OCI-LY1 (cell line): ENCODE measurements at regions not wholly inside any gene's neighbourhood (a gene's known extent, or its start where the extent isn't known, plus 50 kb on each side); places are given as distances from the start of the nearest gene placed in this dataset.

Source experiments
- H2AFZ ChIP-seq: fragments of 200-600 bp; sonication (generic), shearing (Covaris generic); 2 replicates; pipeline ENCODE4 v1.6.0; 2014; ENCODE audit warnings: antibody characterized with exemption, mild to moderate bottlenecking, low read length
- H3F3A ChIP-seq: fragments of 200-600 bp; sonication (generic), shearing (Covaris generic); 2 replicates; pipeline ENCODE4 v1.6.0; 2014; ENCODE audit warnings: mild to moderate bottlenecking, antibody characterized with exemption, low read length, moderate library complexity; ENCODE audit not compliant: insufficient read depth
- H3K27ac ChIP-seq: fragments of 200-600 bp; sonication (generic); 2 replicates; pipeline ENCODE4 v1.5.1; 2014; ENCODE audit warnings: low read length, mixed run types, mild to moderate bottlenecking, low read depth; ENCODE audit not compliant: poor library complexity, severe bottlenecking
- H3K27me3 ChIP-seq: fragments of 200-600 bp; sonication (generic); 2 replicates; pipeline ENCODE4 v1.6.0; 2014; ENCODE audit warnings: antibody characterized with exemption, mild to moderate bottlenecking, low read length, moderate library complexity; ENCODE audit not compliant: insufficient read depth
- H3K36me3 ChIP-seq: fragments of 200-600 bp; sonication (generic); 2 replicates; pipeline ENCODE4 v1.6.1; 2014; ENCODE audit warnings: mild to moderate bottlenecking, antibody characterized with exemption, low read length, moderate library complexity, mixed read lengths; ENCODE audit not compliant: insufficient read depth
- H3K4me1 ChIP-seq: fragments of 200-600 bp; sonication (generic); 2 replicates; pipeline ENCODE4 v1.5.1; 2014; ENCODE audit warnings: mild to moderate bottlenecking, low read length, moderate library complexity; ENCODE audit not compliant: insufficient read depth, severe bottlenecking
- H3K4me2 ChIP-seq: fragments of 200-600 bp; sonication (generic), shearing (Covaris generic); 2 replicates; pipeline ENCODE4 v1.6.1; 2014; ENCODE audit warnings: low read length
- H3K4me3 ChIP-seq: fragments of 200-600 bp; sonication (generic); 2 replicates; pipeline ENCODE4 v1.5.1; 2014; ENCODE audit warnings: low read length, low read depth, mild to moderate bottlenecking, mixed read lengths; ENCODE audit not compliant: poor library complexity, severe bottlenecking
- H3K79me2 ChIP-seq: fragments of 200-600 bp; shearing (Covaris generic); 2 replicates; pipeline ENCODE4 v1.6.1; 2016; ENCODE audit warnings: mixed run types, low read length, mixed read lengths; ENCODE audit not compliant: insufficient read depth
- H3K9ac ChIP-seq: fragments of 200-600 bp; sonication (generic), shearing (Covaris generic); 2 replicates; pipeline ENCODE4 v1.6.1; 2014; ENCODE audit warnings: mild to moderate bottlenecking, low read length, mixed read lengths
- H3K9me2 ChIP-seq: fragments of 200-600 bp; sonication (generic), shearing (Covaris generic); 2 replicates; pipeline ENCODE4 v1.6.1; 2014; ENCODE audit warnings: low read depth, mild to moderate bottlenecking, low read length, mixed read lengths
- H3K9me3 ChIP-seq: fragments of 200-600 bp; shearing (Covaris generic); 2 replicates; pipeline ENCODE4 v1.6.1; 2014; ENCODE audit warnings: low read length, mixed read lengths
- H4K20me1 ChIP-seq: fragments of 200-600 bp; sonication (generic), shearing (Covaris generic); 2 replicates; pipeline ENCODE4 v1.6.0; 2016; ENCODE audit warnings: mild to moderate bottlenecking, low read length; ENCODE audit not compliant: insufficient read depth
- CTCF ChIP-seq: fragments of 200-600 bp; sonication (generic), shearing (Covaris generic); IDR thresholded peaks from 2 replicates; pipeline ENCODE4 v1.5.1; 2017; ENCODE audit warnings: mild to moderate bottlenecking, antibody characterized with exemption, low read length, moderate library complexity, mixed read lengths
- EZH2 ChIP-seq: fragments of 200-600 bp; sonication (generic), shearing (Covaris generic); IDR thresholded peaks from 2 replicates; pipeline ENCODE4 v1.8.0; 2017; ENCODE audit warnings: borderline replicate concordance, mixed run types, mild to moderate bottlenecking, antibody characterized with exemption, low read length, moderate library complexity, mixed read lengths

GRCh38 chr6:86782328-86782727 is 155.0 kb upstream of the HTR1E start:
- TF ChIP-seq CTCF (no peak), EZH2 (no peak)

GRCh38 chr6:86780923-86781322 is 156.4 kb upstream of the HTR1E start:
- no peaks in the 10 kb centered on the region for H4K20me1 ChIP-seq

More at GRCh38 chr6:86782328-86782727, 155.0 kb upstream of the HTR1E start:
- H3K4me2 ChIP-seq, result no peak overlapping the region
- no peak overlapping the region for H2AFZ ChIP-seq
- H3K27me3 ChIP-seq, result no peaks in the 10 kb centered on the region
- H3K27ac ChIP-seq, result no peak overlapping the region
- H3K9me3 ChIP-seq, result no peaks in the 10 kb centered on the region
- no peaks in the 10 kb centered on the region for H3K4me1 ChIP-seq
- H3K9ac ChIP-seq, result no peak overlapping the region
- H3K4me3 ChIP-seq, result no peak overlapping the region
- H3K36me3 ChIP-seq, result no peaks in the 10 kb centered on the region
- H4K20me1 ChIP-seq, result no peaks in the 10 kb centered on the region
- no peaks in the 10 kb centered on the region for H3K79me2 ChIP-seq
- H3F3A ChIP-seq, result no peaks in the 10 kb centered on the region
- no peaks in the 10 kb centered on the region for H3K9me2 ChIP-seq

GRCh38 chr6:86775893-86776292 is 161.4 kb upstream of the HTR1E start:
- TF ChIP-seq EZH2, result no peak
- TF ChIP-seq CTCF, result no peak
- Histone ChIP-seq H3K27me3 (no peaks in the 10 kb centered on the region), H3K4me2 (no peak overlapping the region), H3K36me3 (no peaks in the 10 kb centered on the region), H3K9ac (no peak overlapping the region), H3K9me3 (no peaks in the 10 kb centered on the region), H3F3A (no peaks in the 10 kb centered on the region), H3K27ac (no peak overlapping the region), H3K79me2 (no peaks in the 10 kb centered on the region), H3K9me2 (no peaks in the 10 kb centered on the region), H2AFZ (no peak overlapping the region), H3K4me3 (no peak overlapping the region), H4K20me1 (no peaks in the 10 kb centered on the region), H3K4me1 (no peaks in the 10 kb centered on the region)

More at GRCh38 chr6:86780923-86781322, 156.4 kb upstream of the HTR1E start:
- Histone ChIP-seq H2AFZ (no peak overlapping the region), H3F3A (no peaks in the 10 kb centered on the region), H3K36me3 (no peaks in the 10 kb centered on the region), H3K9me2 (no peaks in the 10 kb centered on the region), H3K4me1 (no peaks in the 10 kb centered on the region), H3K27me3 (no peaks in the 10 kb centered on the region), H3K4me2 (no peak overlapping the region), H3K9me3 (no peaks in the 10 kb centered on the region), H3K4me3 (no peak overlapping the region), H3K9ac (no peak overlapping the region), H3K27ac (no peak overlapping the region), H3K79me2 (no peaks in the 10 kb centered on the region)
- TF ChIP-seq EZH2, result no peak
- no peak for TF ChIP-seq CTCF
